ENCODE measurements at regions not wholly inside any gene's neighbourhood (a gene's known extent, or its start where the extent isn't known, plus 50 kb on each side); places are given as distances from the start of the nearest gene placed in this dataset.

DNA sequence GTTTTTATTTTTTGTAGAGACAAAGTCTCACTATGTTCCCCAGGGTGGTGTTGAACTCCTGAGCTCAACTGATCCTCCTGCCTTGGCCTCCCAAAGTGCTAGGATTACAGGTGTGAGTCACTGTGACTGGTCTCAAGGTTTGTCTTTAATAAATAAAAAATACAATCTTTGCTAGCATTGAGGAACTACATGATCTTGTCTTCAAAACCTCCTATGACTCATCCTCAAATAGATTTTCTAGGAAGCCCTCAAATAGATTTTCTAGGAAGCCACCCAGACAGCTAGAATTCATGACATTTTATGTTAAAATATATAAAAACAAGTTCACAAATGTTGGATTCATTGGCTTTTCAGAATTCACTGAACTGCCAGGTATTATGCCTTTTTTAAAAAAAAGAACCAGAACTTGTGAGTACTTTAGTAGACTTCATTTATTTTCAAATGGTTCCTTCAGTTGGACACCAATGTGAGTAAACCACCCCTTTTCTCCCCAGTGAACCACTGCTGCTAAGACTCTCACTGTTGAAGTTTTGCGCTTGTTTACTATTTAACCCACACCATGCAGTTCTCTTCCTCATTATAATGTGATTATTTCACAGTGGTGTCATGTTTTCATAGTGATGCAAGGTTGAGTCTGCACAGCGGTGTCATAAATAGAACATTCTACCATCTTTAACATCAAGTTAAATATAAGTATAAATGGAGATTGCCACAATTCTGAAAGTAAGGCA, 303.9 kb downstream of the CASP12 start:
- TF ChIP-seq, protein P1, sequence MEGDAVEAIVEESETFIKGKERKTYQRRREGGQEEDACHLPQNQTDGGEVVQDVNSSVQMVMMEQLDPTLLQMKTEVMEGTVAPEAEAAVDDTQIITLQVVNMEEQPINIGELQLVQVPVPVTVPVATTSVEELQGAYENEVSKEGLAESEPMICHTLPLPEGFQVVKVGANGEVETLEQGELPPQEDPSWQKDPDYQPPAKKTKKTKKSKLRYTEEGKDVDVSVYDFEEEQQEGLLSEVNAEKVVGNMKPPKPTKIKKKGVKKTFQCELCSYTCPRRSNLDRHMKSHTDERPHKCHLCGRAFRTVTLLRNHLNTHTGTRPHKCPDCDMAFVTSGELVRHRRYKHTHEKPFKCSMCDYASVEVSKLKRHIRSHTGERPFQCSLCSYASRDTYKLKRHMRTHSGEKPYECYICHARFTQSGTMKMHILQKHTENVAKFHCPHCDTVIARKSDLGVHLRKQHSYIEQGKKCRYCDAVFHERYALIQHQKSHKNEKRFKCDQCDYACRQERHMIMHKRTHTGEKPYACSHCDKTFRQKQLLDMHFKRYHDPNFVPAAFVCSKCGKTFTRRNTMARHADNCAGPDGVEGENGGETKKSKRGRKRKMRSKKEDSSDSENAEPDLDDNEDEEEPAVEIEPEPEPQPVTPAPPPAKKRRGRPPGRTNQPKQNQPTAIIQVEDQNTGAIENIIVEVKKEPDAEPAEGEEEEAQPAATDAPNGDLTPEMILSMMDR (IDR thresholded peaks at IDR 0.05; ENCODE audit: insufficient read depth, low read depth, low read length, missing control alignments): no peak
- peak; percentile 68 for DNase-seq (ENCODE audit: low read depth)
- H3K4me3 ChIP-seq (ENCODE audit: low read length): no peak overlapping the region

DNA sequence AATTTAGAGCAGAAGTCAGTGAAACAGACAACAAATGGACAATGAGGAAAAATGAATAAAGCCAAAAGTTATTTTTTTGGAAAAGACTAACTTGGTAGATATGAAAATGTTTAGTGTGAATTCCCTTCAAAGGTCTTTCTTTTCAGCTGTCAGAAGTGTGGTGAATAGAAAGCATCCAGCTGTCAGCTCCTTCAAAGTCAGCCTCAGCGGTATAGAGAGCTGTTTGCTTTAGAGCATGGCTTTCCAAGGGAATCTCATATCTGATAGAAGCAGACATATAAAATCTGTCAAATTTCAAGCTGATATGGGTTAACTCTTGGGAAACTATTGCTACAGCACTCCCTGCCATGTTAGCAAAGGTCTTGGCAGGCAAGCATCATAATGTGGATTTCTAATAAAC, 309.3 kb downstream of the CASP12 start:
- no peak for DNase-seq (ENCODE audit: low read depth)
- TF ChIP-seq, protein P1 (IDR thresholded peaks at IDR 0.05; ENCODE audit: insufficient read depth, low read depth, low read length, missing control alignments): no peak
- H3K4me3 ChIP-seq (ENCODE audit: low read length): no peak overlapping the region

DNA sequence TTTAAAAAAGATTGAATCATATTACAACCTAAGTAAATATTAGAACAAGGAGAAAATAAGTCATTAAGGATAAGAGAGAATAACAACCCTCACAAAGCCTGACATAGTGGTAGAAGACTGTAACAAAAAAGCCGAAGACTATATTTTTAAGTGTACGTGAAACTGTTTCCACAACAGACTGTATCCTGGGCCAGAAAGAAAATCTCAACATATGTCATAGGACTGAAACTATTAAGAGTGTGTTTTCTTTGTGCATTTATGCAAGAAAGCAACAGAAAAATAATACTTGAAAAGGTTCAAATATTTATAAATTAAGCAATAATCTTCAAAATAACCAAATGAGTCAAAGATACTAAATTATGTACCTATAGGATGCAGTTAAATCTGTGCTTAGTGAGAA, 309.8 kb downstream of the CASP12 start:
- DNase-seq (ENCODE audit: low read depth): no peak
- no peak overlapping the region for H3K4me3 ChIP-seq (ENCODE audit: low read length)
- TF ChIP-seq, protein P1 (IDR thresholded peaks at IDR 0.05; ENCODE audit: insufficient read depth, low read depth, low read length, missing control alignments): no peak

DNA sequence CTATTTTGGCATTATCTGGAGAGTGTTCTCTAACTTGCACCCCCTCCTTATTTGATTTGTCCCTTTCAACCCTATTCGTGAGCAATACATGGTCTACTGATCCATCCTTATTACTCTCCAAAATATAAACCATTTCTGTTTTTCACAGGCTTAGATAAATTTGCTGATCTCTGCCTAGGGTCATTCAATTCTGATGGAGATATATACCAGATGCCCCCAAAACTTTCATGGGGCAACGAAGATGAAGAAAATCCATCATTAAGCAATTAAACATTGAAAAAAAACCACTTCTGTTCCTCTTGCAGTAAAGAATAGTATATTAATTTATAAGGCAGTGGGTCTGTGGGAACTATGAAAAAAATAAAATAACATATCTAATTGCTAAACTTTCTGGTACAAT, 313.4 kb downstream of the CASP12 start:
- TF ChIP-seq, protein P1 (IDR thresholded peaks at IDR 0.05; ENCODE audit: insufficient read depth, low read depth, low read length, missing control alignments): no peak
- no peak for DNase-seq (ENCODE audit: low read depth)
- H3K4me3 ChIP-seq (ENCODE audit: low read length): no peak overlapping the region

DNA sequence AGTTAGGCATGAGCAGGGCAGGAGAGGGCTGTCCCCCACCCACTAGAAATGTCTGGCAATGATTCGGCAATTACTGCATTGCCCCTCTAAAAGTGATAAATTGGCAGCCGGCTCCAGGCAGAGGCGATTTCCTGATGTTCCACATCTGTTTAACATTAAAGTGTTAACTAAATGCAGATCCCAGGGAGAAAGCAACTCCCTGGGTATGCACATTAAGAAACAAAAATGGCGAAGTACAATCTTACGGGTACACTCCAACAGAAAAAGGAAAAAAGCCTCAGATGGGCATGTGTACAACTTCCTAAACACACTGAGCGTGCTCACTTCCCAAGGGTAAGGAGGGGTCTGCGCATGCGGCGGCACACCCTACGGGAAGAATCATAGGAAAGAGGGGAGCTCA, 314.4 kb downstream of the CASP12 start:
- no peak for DNase-seq (ENCODE audit: low read depth)
- TF ChIP-seq, protein P1 (IDR thresholded peaks at IDR 0.05; ENCODE audit: insufficient read depth, low read depth, low read length, missing control alignments): no peak
- no peak overlapping the region for H3K4me3 ChIP-seq (ENCODE audit: low read length)

DNA sequence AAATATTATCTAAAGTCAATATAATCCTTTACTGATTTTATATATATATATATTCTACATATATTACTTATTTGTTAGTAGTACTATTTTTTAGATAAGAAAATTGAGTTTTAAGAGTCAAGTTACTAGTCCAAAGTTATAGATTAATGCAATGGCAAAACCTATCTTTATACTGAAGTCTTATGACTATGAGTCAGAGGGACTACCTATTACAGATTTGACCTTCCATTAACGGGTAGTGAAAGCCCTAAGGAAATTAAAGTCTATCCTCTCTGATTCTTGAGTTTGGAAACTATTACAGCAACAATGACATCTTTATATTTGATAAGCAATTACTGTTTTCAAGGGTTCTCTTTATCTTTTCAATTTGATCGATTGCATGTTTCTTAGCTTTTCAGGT, 315.8 kb downstream of the CASP12 start:
- DNase-seq (ENCODE audit: low read depth): no peak
- no peak overlapping the region for H3K4me3 ChIP-seq (ENCODE audit: low read length)
- TF ChIP-seq, protein P1 (IDR thresholded peaks at IDR 0.05; ENCODE audit: insufficient read depth, low read depth, low read length, missing control alignments): no peak
